Peyer's patch (tissue), 4 donors: ENCODE measurements at regions not wholly inside any gene's neighbourhood (a gene's known extent, or its start where the extent isn't known, plus 50 kb on each side); places are given as distances from the start of the nearest gene placed in this dataset.

ENCODE experiments used
- CTCF ChIP-seq, 6 experiments: fragments of 450-650 bp in 4 of 6; fragments of 200-600 bp in 2 of 6; sonication (generic) in 1 of 6; IDR thresholded peaks; one replicate each; pipeline ENCODE4 v1.5.1; 2017 to 2019; ENCODE audit warnings: antibody characterized with exemption in 6 of 6, mild to moderate bottlenecking in 3 of 6, moderate library complexity in 1 of 6
- POLR2A ChIP-seq, 2 donors: fragments of 450-650 bp; IDR thresholded peaks; one replicate each; pipeline ENCODE4 v1.5.1; 2017; ENCODE audit warnings: antibody characterized with exemption in 2 of 2, mild to moderate bottlenecking in 2 of 2, moderate library complexity in 2 of 2

- TF ChIP-seq CTCF (IDR thresholded peaks at IDR 0.05), result no peak
- TF ChIP-seq POLR2A (IDR thresholded peaks at IDR 0.05), result no peak
Observed at GRCh38 chr5:106985174-106985573, 685.6 kb downstream of the EFNA5 start.
